ENCODE measurements at regions not wholly inside any gene's neighbourhood (a gene's known extent, or its start where the extent isn't known, plus 50 kb on each side); places are given as distances from the start of the nearest gene placed in this dataset.
"Not testable (repeated sequence)": the region's sequence is repeated elsewhere in the genome, so short reads cannot be mapped to it uniquely, and the experiment has no call there.

DNA sequence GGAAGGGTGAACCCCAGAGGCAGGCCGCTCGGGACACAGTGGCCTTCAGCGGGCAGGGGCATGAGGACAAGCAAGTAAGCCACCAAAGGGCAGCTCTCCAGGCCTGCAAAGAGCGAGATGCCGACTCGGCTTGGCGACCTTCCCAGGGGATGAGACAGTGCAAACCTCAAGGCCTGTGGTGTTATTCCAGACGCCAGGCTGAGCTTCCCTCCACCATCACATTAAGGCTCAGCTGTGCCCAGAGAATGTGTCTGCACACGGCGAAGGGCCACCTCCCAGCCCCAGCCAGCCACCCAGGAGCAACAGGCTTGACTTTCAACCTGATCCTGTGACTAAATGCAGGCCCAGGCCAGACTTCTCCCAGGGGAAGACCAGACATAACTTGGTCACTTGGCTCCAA, 251.4 kb downstream of the SOX9 start:
- DNase-seq, result no peak

- DNase-seq, result no peak
These were observed 253.3 kb downstream of the SOX9 start for GRCh38 chr17:72373910-72374741.

DNA sequence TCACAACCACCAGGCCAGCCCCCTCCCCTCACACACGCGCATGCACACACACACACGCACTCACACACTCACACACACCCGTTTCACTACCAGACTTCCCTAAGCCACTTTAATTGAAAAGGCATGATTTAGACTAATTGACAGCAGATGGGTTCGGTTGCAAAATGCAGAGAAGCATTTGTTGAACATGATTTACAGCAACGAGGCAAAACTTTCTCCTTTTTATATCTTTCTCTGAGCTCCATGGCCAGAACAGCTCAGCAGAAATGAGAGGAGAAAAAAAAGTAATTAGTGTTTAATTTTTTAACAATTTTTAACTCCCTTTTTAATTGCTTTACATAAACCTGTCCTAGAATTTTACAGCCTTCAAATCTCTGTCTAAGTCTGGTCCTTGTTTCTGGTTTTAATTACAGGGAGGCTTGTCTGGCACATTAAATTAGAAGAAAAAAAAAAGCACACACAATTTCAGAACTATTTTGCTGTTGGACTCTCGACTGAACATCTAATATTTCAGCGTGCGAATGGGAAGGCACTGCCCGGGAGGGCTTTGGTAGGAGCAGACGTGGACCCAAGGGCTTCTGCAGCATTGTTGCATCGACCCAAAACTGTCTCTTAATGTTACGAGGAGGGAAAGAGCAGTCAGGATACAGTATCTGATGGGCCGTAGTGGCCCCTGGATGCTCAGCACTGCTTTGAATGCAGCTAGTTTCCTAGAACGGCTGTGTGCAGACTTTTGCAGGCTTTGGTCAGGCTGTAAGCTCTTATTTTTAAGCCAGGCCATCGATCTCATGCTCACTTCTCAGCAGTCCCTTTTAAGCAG, 255.9 kb downstream of the SOX9 start:
- DNase-seq, result no peak

GRCh38 chr17:72378414-72379390, 257.9 kb downstream of the SOX9 start:
- no peak for DNase-seq

DNA sequence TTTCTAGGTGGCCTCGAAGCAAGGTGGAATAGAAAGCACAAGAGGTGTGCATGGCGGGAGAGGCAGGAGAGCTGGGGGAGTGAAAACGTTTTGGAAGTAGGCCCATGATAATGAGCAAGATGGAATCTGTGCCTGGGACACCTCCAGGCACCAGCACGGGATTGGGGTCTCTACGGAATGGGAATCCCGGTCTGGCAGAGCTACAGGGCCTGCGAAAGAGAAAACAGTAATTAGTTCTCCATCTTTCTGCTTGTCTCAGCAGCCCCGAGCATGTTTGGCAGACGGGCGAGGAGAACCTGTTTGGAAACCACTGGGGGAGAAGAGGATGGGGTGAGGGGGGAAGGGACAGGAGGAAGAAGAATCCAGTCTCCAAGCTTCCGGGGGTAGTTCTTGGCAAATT, 258.7 kb downstream of the SOX9 start:
- no peak for DNase-seq

GRCh38 chr17:72380120-72380519, 259.3 kb downstream of the SOX9 start:
- no peak for DNase-seq

- no peak for DNase-seq
These were observed 259.9 kb downstream of the SOX9 start for GRCh38 chr17:72380737-72381136.

DNA sequence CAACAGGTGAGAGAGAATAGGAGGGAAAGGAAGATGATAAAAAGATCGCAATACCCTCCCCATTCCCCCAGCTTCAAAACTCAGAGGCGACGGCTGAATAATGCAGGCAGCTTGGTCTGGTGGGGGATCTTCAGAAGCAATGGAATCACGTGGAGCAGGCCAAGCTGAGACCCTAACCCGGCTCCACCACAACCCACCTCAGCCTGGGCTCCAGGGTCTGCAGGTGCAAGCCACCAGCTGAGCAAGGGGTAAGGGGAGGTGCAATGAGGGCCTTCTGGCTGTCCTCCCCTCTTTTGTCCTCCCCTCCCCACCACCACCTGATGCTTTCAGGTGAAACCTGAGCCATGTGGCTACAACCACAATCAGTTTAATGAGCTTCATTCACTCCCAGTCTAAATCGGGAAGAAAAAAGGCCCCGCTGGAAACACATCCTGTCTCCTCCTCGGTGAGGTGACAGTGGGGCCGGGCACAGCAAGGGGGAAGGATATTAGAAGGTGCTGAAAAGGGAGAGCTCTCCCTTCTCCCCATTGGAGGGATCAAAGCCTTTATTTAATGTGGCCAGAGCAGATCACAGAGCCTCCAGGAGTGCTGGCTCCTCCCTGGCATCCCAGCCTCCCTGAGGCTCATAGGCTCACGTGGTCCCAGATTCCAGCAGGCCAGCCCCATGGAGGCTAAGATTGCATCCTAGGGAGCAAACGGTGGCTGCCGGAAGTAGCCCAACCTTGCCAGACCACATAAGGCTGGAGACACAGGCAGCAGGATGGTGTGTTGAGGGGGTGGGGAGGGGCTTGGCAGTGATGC, 261.0 kb downstream of the SOX9 start:
- no peak for DNase-seq

- no peak for DNase-seq
These were observed 262.3 kb downstream of the SOX9 start for GRCh38 chr17:72382971-72383722.

DNA sequence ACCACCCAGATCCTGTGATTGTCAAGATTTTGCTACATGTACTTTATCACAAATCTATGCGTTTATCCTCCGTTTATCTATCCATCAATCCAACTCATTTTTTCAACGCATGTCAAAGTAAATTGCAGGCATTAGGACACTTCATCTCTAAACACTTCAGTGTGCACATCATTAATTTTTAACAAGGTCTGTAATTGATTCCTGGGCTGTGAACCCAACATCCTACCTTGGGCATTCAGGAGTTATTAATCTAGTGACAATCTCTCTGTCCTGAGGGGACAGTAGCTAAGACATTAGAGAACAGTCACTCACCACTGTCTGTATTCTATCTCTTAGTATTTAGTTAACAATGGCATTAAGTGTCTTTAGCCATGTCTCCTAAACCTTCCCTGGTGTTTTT, 264.7 kb downstream of the SOX9 start:
- no peak for DNase-seq

DNA sequence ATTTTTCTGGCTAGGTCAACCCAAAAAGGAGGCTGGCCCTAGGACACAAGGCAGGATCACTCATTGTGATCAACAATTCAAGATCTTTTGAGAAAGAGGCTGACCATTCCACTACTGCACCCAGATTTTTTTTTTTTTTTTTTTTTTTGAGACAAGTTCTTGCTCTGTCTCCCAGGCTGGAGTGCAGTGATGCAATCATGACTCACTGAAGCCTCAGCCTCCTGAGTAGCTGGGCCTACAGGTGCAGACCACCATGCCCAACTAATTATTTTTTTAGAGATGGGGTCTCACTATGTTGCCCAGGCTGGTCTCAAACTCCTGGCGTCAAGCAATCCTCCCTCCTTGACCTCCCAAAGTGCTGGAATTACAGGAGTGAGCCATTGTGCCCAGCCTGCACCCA, 265.4 kb downstream of the SOX9 start:
- DNase-seq, result not testable (repeated sequence)

DNA sequence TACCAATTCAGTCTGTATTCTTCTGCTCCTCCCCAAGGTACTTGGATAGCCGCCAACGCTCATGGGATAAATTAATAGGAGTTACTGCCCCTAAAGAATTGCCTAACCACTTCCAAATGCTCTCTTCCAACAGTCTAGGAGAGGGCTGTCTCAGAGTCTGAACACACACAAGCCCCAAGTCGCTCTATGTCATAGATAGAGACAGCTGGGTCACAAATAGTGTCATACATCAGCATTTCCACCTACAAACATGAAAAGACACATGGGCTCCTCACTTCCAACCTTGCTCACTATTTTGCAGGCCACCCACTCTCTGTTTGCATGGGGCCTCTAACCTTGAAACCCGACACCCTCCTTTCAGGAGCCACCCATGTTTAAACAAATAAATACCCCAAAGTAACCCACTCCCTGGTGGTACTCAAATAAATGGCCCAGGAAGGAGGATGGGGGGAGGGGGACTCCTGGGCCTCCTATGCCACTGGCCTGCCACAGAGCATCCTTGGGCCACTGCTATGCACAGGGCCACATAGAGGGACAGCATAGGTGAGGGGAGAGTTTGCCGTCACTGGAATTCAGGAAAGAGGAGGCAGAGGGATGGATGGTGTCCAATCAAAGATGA, 265.9 kb downstream of the SOX9 start:
- DNase-seq, result no peak

DNA sequence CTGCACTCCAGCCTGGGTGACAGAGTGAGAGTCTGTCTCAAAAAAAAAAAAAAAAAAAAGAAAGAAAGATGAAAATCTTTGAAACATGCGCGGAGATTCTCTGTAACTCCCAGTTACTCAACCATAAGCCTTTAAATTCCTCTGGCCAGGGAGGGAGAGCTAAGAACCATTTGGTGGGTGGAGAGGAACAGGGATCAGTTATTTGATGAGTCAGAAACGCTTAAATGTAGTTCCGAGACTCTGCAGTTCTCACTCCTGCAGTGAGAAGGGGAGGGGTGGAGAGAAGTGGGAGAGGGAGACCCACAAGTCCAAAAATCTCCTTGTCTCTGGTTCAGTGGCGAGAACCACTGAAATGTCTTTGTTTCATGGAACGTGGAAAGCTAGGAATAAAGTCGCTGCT, 266.7 kb downstream of the SOX9 start:
- no peak for DNase-seq

DNA sequence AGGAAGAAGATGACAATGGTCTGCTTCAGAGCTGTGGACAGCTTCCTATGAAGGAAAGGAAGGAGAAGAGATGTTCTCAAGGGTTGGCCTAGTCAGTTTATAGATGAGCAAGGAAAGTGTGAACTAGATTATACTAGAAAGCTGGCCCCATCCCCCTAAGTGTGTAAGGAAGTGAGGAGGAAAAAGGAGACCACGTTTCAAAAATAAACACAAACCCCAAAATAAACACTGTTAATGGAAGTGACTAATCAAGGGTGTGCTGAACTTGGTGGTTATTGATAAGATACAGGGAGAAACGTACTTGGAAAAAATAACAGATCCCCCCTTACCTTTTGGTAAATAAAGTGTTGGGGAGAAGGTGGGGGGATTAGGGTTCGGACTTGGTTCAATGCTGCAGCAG, 267.1 kb downstream of the SOX9 start:
- DNase-seq, result no peak

DNA sequence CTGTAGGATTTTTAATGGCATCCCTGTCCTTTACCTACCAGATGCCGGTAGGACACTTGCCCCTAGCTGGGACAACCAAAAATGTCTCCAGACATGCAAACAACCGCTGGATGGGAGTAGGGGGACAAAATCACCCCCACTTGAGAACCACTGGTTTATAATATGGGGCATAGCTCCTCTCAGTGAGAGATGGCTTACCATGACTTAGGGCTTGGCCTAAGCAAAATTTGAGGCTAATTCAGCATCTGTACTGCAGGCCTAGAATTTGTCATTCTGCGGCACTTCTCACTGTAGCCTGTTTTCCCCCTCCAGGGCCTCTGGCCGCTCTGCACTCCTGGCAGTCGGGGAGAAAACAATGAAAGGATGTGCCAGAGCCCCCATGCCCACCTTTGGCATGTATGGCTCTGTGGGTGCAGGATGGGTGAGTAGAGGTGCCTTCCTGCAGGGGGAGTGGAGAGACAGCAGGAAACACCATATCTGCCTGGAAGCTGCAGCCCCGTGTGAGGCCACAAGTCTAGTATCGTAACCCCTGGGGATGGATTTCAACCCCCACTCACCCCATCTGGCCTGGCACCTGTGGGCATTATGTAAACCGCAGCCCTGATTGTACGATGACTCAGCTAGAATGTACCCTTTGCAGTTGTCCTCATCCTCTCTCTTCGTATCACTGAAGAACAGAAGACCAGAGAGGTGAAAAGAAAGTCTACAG, 268.1 kb downstream of the SOX9 start:
- no peak for DNase-seq

GRCh38 chr17:72390675-72391508, 270.1 kb downstream of the SOX9 start:
- DNase-seq, result no peak

DNA sequence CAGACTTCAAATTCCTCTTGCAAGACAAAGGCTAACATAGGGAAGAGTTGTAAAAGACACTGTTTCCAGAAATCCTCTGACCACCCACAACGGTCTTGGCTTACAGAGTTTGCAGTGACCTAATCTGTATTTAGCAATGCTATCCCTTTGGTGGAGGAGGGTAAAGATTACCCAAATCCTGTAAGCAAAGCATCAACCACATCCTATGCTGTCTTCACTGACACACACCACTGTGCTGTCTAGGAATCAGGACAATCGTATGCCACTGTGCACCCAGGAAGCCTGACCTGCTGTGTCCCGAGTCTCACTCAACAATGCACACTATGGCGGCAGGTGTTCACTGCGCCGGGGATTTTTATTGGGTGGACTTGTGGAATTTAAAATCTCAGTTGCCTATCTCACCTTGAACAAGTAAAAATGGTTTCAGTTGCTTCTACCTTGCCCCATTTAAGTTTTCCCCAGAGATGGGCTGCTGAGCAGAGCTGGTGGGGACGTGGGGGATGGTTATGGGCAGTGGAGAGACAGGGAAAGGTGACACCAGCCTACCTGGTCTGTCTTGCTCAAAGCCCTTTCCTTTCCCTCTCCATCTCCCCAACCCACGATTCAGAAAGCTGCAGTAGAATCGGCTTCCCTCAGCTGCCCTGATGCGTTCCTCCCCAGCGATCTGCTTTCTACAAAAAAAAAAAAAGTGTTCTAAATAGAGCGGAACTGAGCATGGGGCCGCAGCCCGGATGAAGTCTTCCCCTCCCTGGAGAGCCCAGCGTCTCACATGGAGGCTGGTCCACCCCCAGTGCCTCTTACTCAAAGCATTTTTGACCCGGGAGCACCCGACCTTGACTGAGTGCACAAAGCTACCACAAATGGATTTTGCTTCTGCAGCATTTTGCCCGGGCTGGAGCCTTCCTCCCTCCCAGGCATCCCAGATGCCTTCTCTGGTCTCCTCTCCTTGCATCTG, 271.5 kb downstream of the SOX9 start:
- DNase-seq, result no peak

- DNase-seq, result no peak
These were observed 272.7 kb downstream of the SOX9 start for GRCh38 chr17:72393553-72393952.
